SW480 (cell line): ENCODE measurements at regions not wholly inside any gene's neighbourhood (a gene's known extent, or its start where the extent isn't known, plus 50 kb on each side); places are given as distances from the start of the nearest gene placed in this dataset.

Experiments
- DNase-seq: peaks from one replicate; pipeline ENCODE4 v3.0.0-alpha.2; 2016; ENCODE audit warnings: low spot score

GRCh38 chr14:94886931-94887330, 117.0 kb upstream of the GSC start:
- DNase-seq = no peak

- DNase-seq = no peak
Measured at GRCh38 chr14:94885481-94886155, 115.7 kb upstream of the GSC start.

GRCh38 chr14:94884616-94885230, 114.8 kb upstream of the GSC start:
- DNase-seq = no peak

DNA sequence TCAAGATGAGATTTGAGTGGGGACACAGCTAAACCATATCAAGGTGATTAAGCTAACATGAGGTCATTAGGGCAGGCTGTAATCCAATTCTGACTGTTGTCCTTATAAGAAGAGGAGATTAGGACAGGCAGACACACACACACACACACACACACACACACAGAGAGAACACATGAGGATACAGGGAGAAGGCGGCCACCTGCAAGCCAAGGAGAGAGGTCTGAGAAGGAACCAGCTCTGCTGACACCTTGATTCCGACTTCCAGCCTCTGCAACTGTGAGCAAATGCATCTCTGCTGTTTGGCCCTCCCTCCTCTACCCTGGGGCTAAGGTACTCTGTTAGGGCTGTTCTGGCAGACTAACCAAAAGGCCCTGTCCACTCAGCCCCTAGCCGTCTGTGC, 112.5 kb upstream of the GSC start:
- DNase-seq = no peak

DNA sequence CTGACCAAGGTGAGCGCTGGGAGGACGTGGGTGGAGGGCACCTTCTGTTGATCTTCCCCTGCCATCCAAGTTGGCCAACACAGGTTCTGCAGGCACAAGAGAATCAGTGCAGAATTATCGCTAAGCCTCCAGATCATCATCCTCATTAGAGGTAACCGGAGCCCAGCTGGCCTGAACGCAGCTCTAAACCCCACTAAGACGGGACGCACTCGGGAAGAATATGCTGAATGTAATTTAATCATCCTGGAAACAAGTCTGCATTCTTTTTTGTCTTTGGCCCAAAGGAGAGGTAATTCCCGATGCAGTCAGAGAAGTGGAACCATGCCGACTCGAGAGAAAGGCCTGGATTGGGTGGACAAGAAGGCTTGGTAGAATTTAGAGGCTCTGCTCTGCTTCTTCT, 111.0 kb upstream of the GSC start:
- DNase-seq = no peak

GRCh38 chr14:94880106-94880505, 110.2 kb upstream of the GSC start:
- no peak for DNase-seq

DNA sequence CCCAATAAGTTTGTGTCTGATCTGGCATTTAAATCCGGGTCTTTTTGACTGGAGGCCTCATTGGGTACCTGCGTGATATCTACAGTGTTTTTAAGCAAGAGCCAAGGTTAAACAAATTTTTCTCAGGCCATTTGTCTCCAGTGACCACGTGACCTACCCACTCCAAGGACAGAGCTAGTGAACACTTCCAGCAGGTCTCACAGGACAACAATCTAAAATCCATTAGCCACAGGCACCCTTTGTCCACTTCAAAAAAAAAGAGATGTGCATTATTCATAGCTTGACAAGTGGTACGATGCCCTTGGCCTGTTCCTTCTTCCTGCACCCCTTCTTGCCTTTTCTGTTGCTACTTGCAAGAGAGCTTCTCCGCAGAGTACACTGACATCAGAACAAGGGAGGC, 109.6 kb upstream of the GSC start:
- DNase-seq = no peak

GRCh38 chr14:94876306-94876705, 106.4 kb upstream of the GSC start:
- no peak for DNase-seq

- no peak for DNase-seq
Measured at GRCh38 chr14:94875256-94875655, 105.3 kb upstream of the GSC start.

DNA sequence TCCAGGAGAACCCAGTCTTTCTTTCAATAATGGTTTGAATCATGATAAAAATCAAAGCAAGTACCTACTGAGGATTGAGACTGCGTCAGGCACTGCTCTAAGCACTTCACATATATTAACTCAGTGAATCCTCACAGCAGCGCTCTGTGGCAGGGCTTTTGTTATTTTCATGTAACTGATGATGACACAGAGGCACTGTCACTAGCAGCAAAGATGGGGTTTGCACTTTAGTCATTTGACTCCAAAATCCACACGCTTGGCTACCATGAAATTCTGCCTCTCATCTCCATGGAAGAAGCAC, 98.8 kb upstream of the GSC start:
- DNase-seq = no peak

DNA sequence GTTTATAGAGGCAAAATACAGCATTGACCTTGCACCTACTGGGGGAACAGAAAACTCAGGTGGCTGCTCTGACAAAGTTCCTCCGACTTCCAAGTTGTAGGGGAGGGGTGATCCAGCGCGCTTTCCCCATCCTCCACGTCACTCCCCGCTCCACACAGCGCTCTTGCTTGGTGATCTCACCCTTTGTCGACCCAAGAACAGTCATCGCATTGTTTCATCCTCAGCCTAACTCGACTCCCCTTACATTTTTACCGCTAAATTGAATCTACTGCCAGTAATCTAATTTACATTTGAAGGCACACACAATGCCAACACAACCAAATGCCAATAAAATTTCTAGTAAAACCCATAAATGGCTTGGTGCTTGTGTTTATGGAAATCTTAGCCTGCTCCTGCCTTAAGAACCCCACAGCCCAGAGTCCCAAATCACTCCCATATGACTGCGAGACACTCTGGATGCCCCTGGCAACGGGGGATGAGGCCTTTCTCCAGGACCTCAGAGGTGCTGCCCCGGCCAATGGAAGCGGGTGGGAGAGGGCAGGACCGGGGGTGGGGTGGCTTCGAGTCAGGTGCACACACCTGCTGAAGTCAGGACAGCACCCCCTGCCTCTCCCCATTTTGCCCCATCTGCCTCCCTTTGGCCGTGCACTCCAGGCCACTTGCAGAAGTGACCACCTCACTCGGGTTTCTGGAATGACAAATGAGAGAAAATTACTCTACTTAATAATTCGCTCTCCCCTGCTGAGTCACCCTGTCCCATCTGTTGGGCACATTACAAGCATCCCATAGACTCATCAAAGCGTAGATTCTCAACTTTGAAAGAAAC, 98.2 kb upstream of the GSC start:
- DNase-seq = no peak

GRCh38 chr14:94867209-94867608, 97.3 kb upstream of the GSC start:
- DNase-seq = no peak

DNA sequence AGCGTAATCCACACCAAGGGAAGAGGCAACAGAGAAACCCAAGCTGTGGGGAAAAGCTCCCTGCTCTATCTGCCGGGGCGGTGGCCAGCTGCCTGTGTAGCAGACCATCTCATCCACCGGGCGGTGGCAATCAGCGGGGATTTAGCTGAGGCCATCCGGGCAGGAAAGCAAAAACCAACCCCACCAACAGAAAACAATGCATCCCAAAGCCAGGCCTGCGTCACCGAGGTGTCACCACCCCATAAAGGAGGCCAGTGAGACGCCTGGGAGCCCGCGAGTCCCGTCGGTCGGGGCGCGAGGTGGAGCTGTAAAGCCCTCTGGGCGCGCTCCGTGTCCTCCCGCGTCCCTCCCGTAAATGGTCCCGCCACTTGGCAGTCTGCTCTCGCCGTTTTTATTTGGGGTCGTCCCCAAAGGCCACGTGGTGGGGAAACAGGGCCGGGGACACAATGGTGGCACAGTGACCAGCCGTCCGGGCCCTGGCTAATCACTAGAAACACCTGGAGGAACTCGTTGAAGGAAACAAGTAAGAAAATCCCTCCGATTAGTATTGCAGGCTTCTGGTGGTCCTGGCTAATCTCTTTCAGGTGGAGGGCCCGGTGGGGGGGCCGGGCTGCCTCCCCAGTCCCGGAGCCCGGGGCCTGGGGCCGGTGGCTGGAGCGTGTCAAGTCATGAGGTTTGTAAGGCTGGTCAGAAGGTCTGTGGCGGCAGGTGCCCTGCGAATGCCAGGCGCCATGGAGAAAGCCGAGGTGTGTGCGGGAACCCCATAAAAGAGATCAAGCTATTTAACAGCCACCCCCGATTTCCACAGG, 94.7 kb upstream of the GSC start:
- DNase-seq = peak; percentile 16

GRCh38 chr14:94863366-94863765, 93.5 kb upstream of the GSC start:
- DNase-seq = no peak

- no peak for DNase-seq
Measured at GRCh38 chr14:94857950-94858349, 88.0 kb upstream of the GSC start.

- DNase-seq = no peak
Measured at GRCh38 chr14:94853920-94854319, 84.0 kb upstream of the GSC start.

- no peak for DNase-seq
Measured at GRCh38 chr14:94850309-94851211, 80.6 kb upstream of the GSC start.

GRCh38 chr14:94844593-94845152, 74.8 kb upstream of the GSC start:
- no peak for DNase-seq

DNA sequence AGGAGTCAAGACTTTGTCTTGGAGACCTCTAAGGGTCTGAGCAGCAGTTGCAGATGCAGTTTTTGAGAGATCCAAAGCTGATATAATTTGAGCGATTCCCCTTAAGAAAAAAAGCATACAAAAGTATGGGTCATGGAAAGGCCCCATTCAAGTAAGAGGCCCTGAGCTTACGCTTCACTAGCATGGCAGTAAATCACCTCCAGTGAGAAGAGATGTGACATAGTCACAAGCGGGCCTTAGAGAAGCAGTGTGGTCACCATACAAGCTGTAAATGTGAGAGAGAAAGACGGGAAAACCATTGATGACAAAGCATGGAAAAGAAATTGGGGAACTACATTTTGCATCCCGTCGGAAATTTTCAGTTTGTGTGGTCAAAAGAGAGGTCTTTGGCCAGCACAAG, 70.6 kb upstream of the GSC start:
- no peak for DNase-seq

DNA sequence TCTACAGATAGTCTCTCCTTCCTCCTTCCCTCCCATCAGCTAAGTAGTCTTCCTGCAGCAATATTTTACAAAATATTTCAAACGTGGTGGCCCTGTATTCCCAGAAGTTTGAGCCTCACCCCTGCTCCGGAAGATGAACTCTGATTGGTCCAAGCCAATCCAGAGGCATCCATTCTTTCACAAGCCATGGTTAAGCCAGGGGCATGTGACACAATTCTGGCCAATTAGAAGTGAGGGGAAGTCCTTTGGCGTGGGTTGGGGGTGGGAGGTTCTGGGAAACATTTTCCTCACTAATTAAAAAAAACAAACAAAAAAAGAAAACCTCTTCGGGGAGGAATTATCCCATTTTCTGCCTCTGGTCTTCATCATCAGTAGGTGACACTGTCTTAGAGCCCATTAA, 69.4 kb upstream of the GSC start:
- no peak for DNase-seq

GRCh38 chr14:94836849-94837248, 66.9 kb upstream of the GSC start:
- DNase-seq = no peak
